ENCODE measurements at regions not wholly inside any gene's neighbourhood (a gene's known extent, or its start where the extent isn't known, plus 50 kb on each side); places are given as distances from the start of the nearest gene placed in this dataset.

- no peaks in the 10 kb centered on the region for H3K4me1 Mint-ChIP-seq
- no peaks in the 10 kb centered on the region for H3K36me3 Mint-ChIP-seq
- no peak overlapping the region for H3K4me3 Mint-ChIP-seq
- no peaks in the 10 kb centered on the region for H3K9me3 ChIP-seq (ENCODE audit: control insufficient read depth in 1 of 2, low read length in 2 of 2)
- no peak overlapping the region for H3K4me3 ChIP-seq (ENCODE audit: low read length in 2 of 2)
- peaks cover 0 to 3% of the 10 kb centered on the region in 2 donors for H3K27me3 Mint-ChIP-seq
- H3K27ac ChIP-seq (ENCODE audit: low read depth, low read length) = no peak overlapping the region
- intact Hi-C loops (cut with micrococcal nuclease) = no loop called here
- peaks cover 0 to 18% (median 4%) of the 10 kb centered on the region in 8 donors for H3K9me3 Mint-ChIP-seq
- CTCF ChIA-PET (ENCODE audit: partially characterized antibody) = no interaction called here
- H3K27me3 ChIP-seq (ENCODE audit: insufficient read depth, low read length) = no peaks in the 10 kb centered on the region
- no peak overlapping the region for H3K27ac Mint-ChIP-seq
- no peaks in the 10 kb centered on the region for H3K4me1 ChIP-seq (ENCODE audit: insufficient read depth, low read length)
- POLR2A ChIA-PET (ENCODE audit: partially characterized antibody) = no interaction called here
- DNase-seq = no peak
- no peaks in the 10 kb centered on the region for H3K36me3 ChIP-seq (ENCODE audit: insufficient read depth, low read length)
Observed at GRCh38 chr12:29863665-29864064, 79.9 kb upstream of the TMTC1 start.

- H3K27me3 Mint-ChIP-seq = no peaks in the 10 kb centered on the region
- no peak overlapping the region for H3K27ac ChIP-seq (ENCODE audit: low read depth, low read length)
- H3K27ac Mint-ChIP-seq = no peak overlapping the region
- H3K9me3 Mint-ChIP-seq = peaks cover 0 to 11% (median 1%) of the 10 kb centered on the region in 8 donors
- H3K4me1 ChIP-seq (ENCODE audit: insufficient read depth, low read length) = no peaks in the 10 kb centered on the region
- CTCF ChIA-PET (ENCODE audit: partially characterized antibody) = no interaction called here
- no peaks in the 10 kb centered on the region for H3K27me3 ChIP-seq (ENCODE audit: insufficient read depth, low read length)
- no peak for DNase-seq
- H3K4me3 ChIP-seq (ENCODE audit: low read length in 2 of 2) = no peak overlapping the region
- no peaks in the 10 kb centered on the region for H3K4me1 Mint-ChIP-seq
- intact Hi-C loops (cut with micrococcal nuclease) = no loop called here
- POLR2A ChIA-PET (ENCODE audit: partially characterized antibody) = no interaction called here
- H3K9me3 ChIP-seq (ENCODE audit: control insufficient read depth in 1 of 2, low read length in 2 of 2) = no peaks in the 10 kb centered on the region
- no peak overlapping the region for H3K4me3 Mint-ChIP-seq
- H3K36me3 Mint-ChIP-seq = no peaks in the 10 kb centered on the region
- H3K36me3 ChIP-seq (ENCODE audit: insufficient read depth, low read length) = no peaks in the 10 kb centered on the region
Observed at GRCh38 chr12:29858270-29858786, 74.6 kb upstream of the TMTC1 start.

GRCh38 chr12:29847246-29847645 is 63.5 kb upstream of the TMTC1 start:
- Mint-ChIP-seq H3K27me3 (peaks cover 0 to 2% of the 10 kb centered on the region in 2 donors), H3K27ac (no peak overlapping the region), H3K4me3 (no peak overlapping the region), H3K36me3 (no peaks in the 10 kb centered on the region), H3K4me1 (no peaks in the 10 kb centered on the region), H3K9me3 (peaks cover 0 to 21% (median 11%) of the 10 kb centered on the region in 8 donors)
- H3K9me3 ChIP-seq (ENCODE audit: control insufficient read depth in 1 of 2, low read length in 2 of 2) = no peaks in the 10 kb centered on the region
- no peak for DNase-seq
- H3K4me1 ChIP-seq (ENCODE audit: insufficient read depth, low read length) = no peaks in the 10 kb centered on the region
- no peaks in the 10 kb centered on the region for H3K27me3 ChIP-seq (ENCODE audit: insufficient read depth, low read length)
- CTCF ChIA-PET (ENCODE audit: partially characterized antibody) = no interaction called here
- intact Hi-C loops (cut with micrococcal nuclease) = no loop called here
- H3K36me3 ChIP-seq (ENCODE audit: insufficient read depth, low read length) = no peaks in the 10 kb centered on the region
- POLR2A ChIA-PET (ENCODE audit: partially characterized antibody) = no interaction called here
- no peak overlapping the region for H3K27ac ChIP-seq (ENCODE audit: low read depth, low read length)
- no peak overlapping the region for H3K4me3 ChIP-seq (ENCODE audit: low read length in 2 of 2)

GRCh38 chr12:29844667-29845066 is 60.9 kb upstream of the TMTC1 start:
- Histone ChIP-seq H3K27me3 (ENCODE audit: insufficient read depth, low read length) (no peaks in the 10 kb centered on the region), H3K4me3 (ENCODE audit: low read length in 2 of 2) (no peak overlapping the region), H3K4me1 (ENCODE audit: insufficient read depth, low read length) (no peaks in the 10 kb centered on the region), H3K9me3 (ENCODE audit: control insufficient read depth in 1 of 2, low read length in 2 of 2) (no peaks in the 10 kb centered on the region), H3K27ac (ENCODE audit: low read depth, low read length) (no peak overlapping the region), H3K36me3 (ENCODE audit: insufficient read depth, low read length) (no peaks in the 10 kb centered on the region)
- intact Hi-C loops (cut with micrococcal nuclease) = no loop called here
- Mint-ChIP-seq H3K36me3 (no peaks in the 10 kb centered on the region), H3K27me3 (peaks cover 0 to 2% of the 10 kb centered on the region in 2 donors), H3K9me3 (peaks cover 0 to 25% (median 7%) of the 10 kb centered on the region in 8 donors), H3K4me1 (no peaks in the 10 kb centered on the region), H3K4me3 (no peak overlapping the region), H3K27ac (no peak overlapping the region)
- CTCF ChIA-PET (ENCODE audit: partially characterized antibody) = no interaction called here
- DNase-seq = no peak
- POLR2A ChIA-PET (ENCODE audit: partially characterized antibody) = no interaction called here

GRCh38 chr12:29843036-29843435 is 59.3 kb upstream of the TMTC1 start:
- ChIA-PET CTCF (ENCODE audit: partially characterized antibody) (no interaction called here), POLR2A (ENCODE audit: partially characterized antibody) (no interaction called here)
- H3K4me3 ChIP-seq (ENCODE audit: low read length in 2 of 2) = no peak overlapping the region
- intact Hi-C loops (cut with micrococcal nuclease) = no loop called here
- H3K27ac ChIP-seq (ENCODE audit: low read depth, low read length) = no peak overlapping the region
- H3K27me3 Mint-ChIP-seq = peaks cover 0 to 4% of the 10 kb centered on the region in 2 donors
- H3K9me3 Mint-ChIP-seq = peaks cover 0 to 33% (median 17%) of the 10 kb centered on the region in 8 donors
- no peak overlapping the region for H3K4me3 Mint-ChIP-seq
- H3K4me1 Mint-ChIP-seq = no peaks in the 10 kb centered on the region
- no peaks in the 10 kb centered on the region for H3K4me1 ChIP-seq (ENCODE audit: insufficient read depth, low read length)
- no peak overlapping the region for H3K27ac Mint-ChIP-seq
- H3K36me3 Mint-ChIP-seq = no peaks in the 10 kb centered on the region
- no peaks in the 10 kb centered on the region for H3K9me3 ChIP-seq (ENCODE audit: control insufficient read depth in 1 of 2, low read length in 2 of 2)
- no peak for DNase-seq
- H3K36me3 ChIP-seq (ENCODE audit: insufficient read depth, low read length) = no peaks in the 10 kb centered on the region
- no peaks in the 10 kb centered on the region for H3K27me3 ChIP-seq (ENCODE audit: insufficient read depth, low read length)

- H3K4me1 Mint-ChIP-seq = no peaks in the 10 kb centered on the region
- Histone ChIP-seq H3K4me1 (ENCODE audit: insufficient read depth, low read length) (no peaks in the 10 kb centered on the region), H3K9me3 (ENCODE audit: control insufficient read depth in 1 of 2, low read length in 2 of 2) (no peaks in the 10 kb centered on the region), H3K36me3 (ENCODE audit: insufficient read depth, low read length) (no peaks in the 10 kb centered on the region), H3K27ac (ENCODE audit: low read depth, low read length) (no peak overlapping the region), H3K27me3 (ENCODE audit: insufficient read depth, low read length) (no peaks in the 10 kb centered on the region), H3K4me3 (ENCODE audit: low read length in 2 of 2) (no peak overlapping the region)
- CTCF ChIA-PET (ENCODE audit: partially characterized antibody) = no interaction called here
- no peak overlapping the region for H3K4me3 Mint-ChIP-seq
- H3K27me3 Mint-ChIP-seq = peaks cover 0 to 1% of the 10 kb centered on the region in 2 donors
- H3K36me3 Mint-ChIP-seq = no peaks in the 10 kb centered on the region
- POLR2A ChIA-PET (ENCODE audit: partially characterized antibody) = no interaction called here
- intact Hi-C loops (cut with micrococcal nuclease) = no loop called here
- peaks cover 3 to 42% (median 30%) of the 10 kb centered on the region in 8 donors for H3K9me3 Mint-ChIP-seq
- no peak for DNase-seq
- H3K27ac Mint-ChIP-seq = no peak overlapping the region
Observed at GRCh38 chr12:29838768-29839167, 55.0 kb upstream of the TMTC1 start.
